ENCODE measurements at regions not wholly inside any gene's neighbourhood (a gene's known extent, or its start where the extent isn't known, plus 50 kb on each side); places are given as distances from the start of the nearest gene placed in this dataset.

- TF ChIP-seq EP300 (IDR thresholded peaks at IDR 0.05; ENCODE audit: borderline replicate concordance) = no peak
- no peak for TF ChIP-seq CREB1 (IDR thresholded peaks at IDR 0.05; ENCODE audit: low read depth)
- no peak for TF ChIP-seq CEBPB (IDR thresholded peaks at IDR 0.05)
- TF ChIP-seq YY1 (IDR thresholded peaks at IDR 0.05; ENCODE audit: low read depth) = no peak
- TF ChIP-seq FOXM1 (IDR thresholded peaks at IDR 0.05; ENCODE audit: borderline replicate concordance, low read depth) = no peak
- TF ChIP-seq RAD21 (IDR thresholded peaks at IDR 0.05; ENCODE audit: low read depth) = no peak
- no peak for TF ChIP-seq EGR1 (IDR thresholded peaks at IDR 0.05)
- no peak for TF ChIP-seq MAX (IDR thresholded peaks at IDR 0.05)
- TF ChIP-seq REST (IDR thresholded peaks at IDR 0.05; ENCODE audit: low read depth) = no peak
- no peak for TF ChIP-seq TAF1 (IDR thresholded peaks at IDR 0.05; ENCODE audit: low read depth)
- TF ChIP-seq ZBTB7A (IDR thresholded peaks at IDR 0.05; ENCODE audit: low read depth) = no peak
These were observed 53.7 kb upstream of the TANC1 start for GRCh38 chr2:158914731-158915130.

GRCh38 chr2:158917121-158917520 lies 51.3 kb upstream of the TANC1 start:
- TF ChIP-seq MAX (IDR thresholded peaks at IDR 0.05) (no peak), ZBTB7A (IDR thresholded peaks at IDR 0.05; ENCODE audit: low read depth) (no peak), TEAD4 (IDR thresholded peaks at IDR 0.05) (no peak), CEBPB (IDR thresholded peaks at IDR 0.05) (no peak), NFIC (IDR thresholded peaks at IDR 0.05) (no peak), TCF12 (IDR thresholded peaks at IDR 0.05; ENCODE audit: low read depth) (no peak), REST (IDR thresholded peaks at IDR 0.05; ENCODE audit: low read depth) (no peak), TAF1 (IDR thresholded peaks at IDR 0.05; ENCODE audit: low read depth) (no peak), CREB1 (IDR thresholded peaks at IDR 0.05; ENCODE audit: low read depth) (no peak), FOXM1 (IDR thresholded peaks at IDR 0.05; ENCODE audit: borderline replicate concordance, low read depth) (no peak), EP300 (IDR thresholded peaks at IDR 0.05; ENCODE audit: borderline replicate concordance) (no peak), YY1 (IDR thresholded peaks at IDR 0.05; ENCODE audit: low read depth) (no peak), EGR1 (IDR thresholded peaks at IDR 0.05) (no peak)

- TF ChIP-seq NFIC (IDR thresholded peaks at IDR 0.05) (no peak), TAF1 (IDR thresholded peaks at IDR 0.05; ENCODE audit: low read depth) (no peak), EGR1 (IDR thresholded peaks at IDR 0.05) (no peak), CREB1 (IDR thresholded peaks at IDR 0.05; ENCODE audit: low read depth) (no peak), EP300 (IDR thresholded peaks at IDR 0.05; ENCODE audit: borderline replicate concordance) (no peak), TEAD4 (IDR thresholded peaks at IDR 0.05) (no peak), RAD21 (IDR thresholded peaks at IDR 0.05; ENCODE audit: low read depth) (no peak), YY1 (IDR thresholded peaks at IDR 0.05; ENCODE audit: low read depth) (no peak), TCF12 (IDR thresholded peaks at IDR 0.05; ENCODE audit: low read depth) (no peak), MAX (IDR thresholded peaks at IDR 0.05) (no peak), FOXM1 (IDR thresholded peaks at IDR 0.05; ENCODE audit: borderline replicate concordance, low read depth) (no peak), REST (IDR thresholded peaks at IDR 0.05; ENCODE audit: low read depth) (no peak), ZBTB7A (IDR thresholded peaks at IDR 0.05; ENCODE audit: low read depth) (no peak), USF1 (IDR thresholded peaks at IDR 0.05) (no peak), CEBPB (IDR thresholded peaks at IDR 0.05) (no peak)
These were observed 50.0 kb upstream of the TANC1 start for GRCh38 chr2:158918452-158918851.
